GM23248 (cell line): ENCODE measurements at regions not wholly inside any gene's neighbourhood (a gene's known extent, or its start where the extent isn't known, plus 50 kb on each side); places are given as distances from the start of the nearest gene placed in this dataset.

Experiments
- EZH2 ChIP-seq: fragments of 200-600 bp; sonication (generic); IDR thresholded peaks from 2 replicates; pipeline ENCODE4 v1.6.1; 2018; ENCODE audit warnings: antibody characterized with exemption, mild to moderate bottlenecking; ENCODE audit not compliant: insufficient read depth, poor library complexity, severe bottlenecking
- EZH2phosphoT487 ChIP-seq: fragments of 200-600 bp; sonication (generic); IDR thresholded peaks from 2 replicates; pipeline ENCODE4 v1.6.1; 2018; ENCODE audit warnings: antibody characterized with exemption, moderate library complexity, mild to moderate bottlenecking, low read depth; ENCODE audit not compliant: insufficient read depth

DNA sequence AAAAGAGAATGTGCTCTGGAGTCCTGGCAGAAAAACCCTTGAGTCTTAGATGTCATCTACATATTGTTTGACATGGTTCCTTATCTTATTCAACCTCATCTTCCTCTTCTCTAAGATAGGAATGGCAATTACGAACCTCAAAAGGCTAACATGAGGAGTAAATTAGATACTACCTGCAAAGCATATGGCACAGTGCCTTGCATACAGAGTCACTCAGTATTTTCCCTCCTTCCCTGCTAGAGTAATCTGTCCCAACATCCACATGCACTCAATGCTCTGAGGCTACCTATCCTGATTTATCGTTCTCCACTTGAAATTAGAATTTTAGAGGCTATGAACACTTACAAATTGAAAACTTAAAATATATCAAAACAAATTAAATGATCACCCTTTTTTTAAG is 386.7 kb downstream of the RSL24D1 start:
- TF ChIP-seq EZH2phosphoT487 = no peak
- TF ChIP-seq EZH2 = no peak
